Hypothalamus (tissue), 51 donors: ENCODE measurements at regions not wholly inside any gene's neighbourhood (a gene's known extent, or its start where the extent isn't known, plus 50 kb on each side); places are given as distances from the start of the nearest gene placed in this dataset.

Experiments used
- DNase-seq, 51 donors: peaks; one replicate each; lab custom pipeline; 2025; lab: John Stamatoyannopoulos, UW

DNA sequence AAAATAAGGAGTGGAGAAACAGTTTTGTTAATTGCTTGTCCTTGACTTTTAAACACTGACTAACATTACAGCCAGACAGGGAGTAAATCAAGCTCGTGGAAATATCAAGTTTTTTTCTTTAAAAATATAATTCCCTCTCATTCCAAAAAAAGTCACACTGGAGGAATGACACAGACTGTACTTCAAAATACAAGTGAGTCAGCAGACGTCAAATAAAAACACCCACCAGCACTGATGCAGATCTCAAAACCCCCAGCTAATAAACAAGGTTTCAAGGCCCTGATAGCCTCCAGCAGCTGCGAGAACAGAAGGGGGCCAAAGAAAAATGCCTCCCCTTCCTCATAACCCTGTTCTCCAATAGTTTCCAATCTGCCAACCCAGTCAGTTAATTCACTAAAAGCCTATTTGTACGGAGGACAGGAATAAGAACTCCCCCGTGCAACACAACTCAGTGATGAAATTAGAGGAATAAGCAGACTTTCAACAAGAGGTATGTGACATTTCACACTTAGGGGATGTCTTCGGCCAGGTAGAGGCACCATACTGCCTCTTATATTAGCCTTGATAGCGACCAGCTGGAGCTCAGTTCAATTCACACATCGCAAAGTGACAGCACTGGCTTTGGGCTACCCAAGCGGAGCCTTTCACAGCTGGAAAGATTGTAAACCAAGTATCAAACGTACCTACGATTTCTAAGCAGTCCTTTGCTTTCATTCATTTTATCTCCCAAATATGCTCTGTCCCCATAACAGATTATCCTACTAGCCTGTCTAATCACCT is 561.0 kb upstream of the KLF12 start:
- no peak for DNase-seq

DNA sequence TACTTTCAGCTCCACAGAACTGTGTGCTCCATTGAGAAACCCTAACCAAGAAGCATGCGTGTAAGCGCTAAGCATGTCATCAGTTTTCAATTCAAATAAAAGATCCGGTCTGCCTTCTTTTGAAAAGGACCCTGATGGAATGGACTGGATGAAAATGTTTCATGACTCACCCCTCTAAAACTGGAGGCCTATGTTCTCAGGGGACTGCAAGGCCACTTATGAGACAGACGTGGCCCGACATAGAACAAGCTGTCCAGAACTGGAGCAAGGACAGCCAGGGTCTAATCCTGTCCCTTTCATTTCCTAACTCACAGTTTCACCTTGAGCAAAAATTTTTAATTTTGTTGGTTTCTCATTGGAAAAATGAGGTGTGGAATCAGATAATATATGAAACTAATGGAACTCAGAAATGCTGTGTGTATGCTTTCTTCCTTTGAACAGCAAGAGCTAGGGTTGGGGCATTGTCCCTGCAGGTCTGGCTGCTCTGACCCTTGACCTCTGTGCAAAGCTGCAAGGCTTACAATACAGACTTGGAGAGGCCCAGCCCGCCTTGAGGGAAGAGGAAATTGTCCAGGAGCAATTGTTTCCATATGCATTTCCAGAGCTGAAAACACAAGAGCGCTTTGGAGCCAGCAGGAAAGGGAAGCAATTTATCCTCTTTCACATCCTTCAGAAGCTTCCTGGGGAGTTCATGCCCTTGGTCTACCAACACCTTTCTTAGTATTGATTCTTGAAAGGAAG is 553.4 kb upstream of the KLF12 start:
- no peak for DNase-seq

DNA sequence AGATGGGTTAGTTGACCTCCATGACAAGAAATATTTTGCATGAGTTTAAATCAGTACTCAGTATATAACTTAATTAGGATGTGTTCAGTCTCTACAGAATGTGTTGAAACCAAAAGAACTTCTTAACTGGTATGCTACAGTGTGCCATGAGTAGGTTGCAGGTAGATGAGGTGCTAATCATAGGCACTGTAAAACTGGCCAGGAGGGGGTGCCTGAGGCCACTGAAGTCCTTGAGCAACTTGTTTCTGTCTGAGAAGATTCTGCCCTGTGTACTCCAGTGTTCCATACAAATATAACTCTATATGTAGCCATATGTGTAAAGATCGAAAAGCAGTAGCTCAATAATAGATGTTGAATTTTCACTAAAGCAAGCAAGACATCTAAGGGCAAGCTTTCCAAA is 549.2 kb upstream of the KLF12 start:
- DNase-seq: no peak

DNA sequence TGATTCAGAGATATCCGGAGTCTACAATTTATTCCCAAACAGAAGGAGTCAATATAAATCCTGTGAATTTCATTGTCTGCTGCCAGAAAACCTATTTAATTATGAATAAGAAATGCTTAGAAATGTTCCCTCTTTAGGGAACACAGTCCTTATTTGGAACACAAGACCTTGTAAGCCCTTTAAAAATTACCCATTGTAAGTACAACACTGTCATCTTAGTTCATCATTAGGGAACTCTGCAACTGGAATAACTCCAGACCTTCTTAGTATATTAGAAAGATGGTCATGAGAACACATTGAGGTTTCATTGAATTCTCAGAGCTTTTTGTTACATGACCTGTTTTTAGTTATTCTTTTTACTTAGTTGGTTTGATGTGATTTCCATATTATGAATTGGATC is 548.5 kb upstream of the KLF12 start:
- DNase-seq: no peak

DNA sequence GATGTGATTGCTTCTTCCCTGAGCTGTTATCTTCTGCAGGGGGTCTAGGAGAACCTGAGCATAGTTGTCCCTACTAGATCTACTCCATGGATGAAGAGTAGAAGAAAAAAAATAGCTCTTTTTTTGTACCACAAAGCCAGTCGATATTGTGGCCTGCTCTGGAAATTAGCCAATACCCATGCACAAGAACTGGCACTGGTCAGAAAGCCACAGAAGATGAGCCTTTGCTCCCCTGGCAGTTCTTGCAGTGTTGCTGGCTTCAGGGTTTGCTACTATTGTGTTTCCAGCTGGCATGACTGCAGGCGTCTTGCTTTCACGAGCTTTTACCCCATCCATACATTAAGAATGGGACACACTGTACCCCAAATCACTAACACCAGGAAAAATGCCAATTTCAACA is 547.7 kb upstream of the KLF12 start:
- no peak for DNase-seq

DNA sequence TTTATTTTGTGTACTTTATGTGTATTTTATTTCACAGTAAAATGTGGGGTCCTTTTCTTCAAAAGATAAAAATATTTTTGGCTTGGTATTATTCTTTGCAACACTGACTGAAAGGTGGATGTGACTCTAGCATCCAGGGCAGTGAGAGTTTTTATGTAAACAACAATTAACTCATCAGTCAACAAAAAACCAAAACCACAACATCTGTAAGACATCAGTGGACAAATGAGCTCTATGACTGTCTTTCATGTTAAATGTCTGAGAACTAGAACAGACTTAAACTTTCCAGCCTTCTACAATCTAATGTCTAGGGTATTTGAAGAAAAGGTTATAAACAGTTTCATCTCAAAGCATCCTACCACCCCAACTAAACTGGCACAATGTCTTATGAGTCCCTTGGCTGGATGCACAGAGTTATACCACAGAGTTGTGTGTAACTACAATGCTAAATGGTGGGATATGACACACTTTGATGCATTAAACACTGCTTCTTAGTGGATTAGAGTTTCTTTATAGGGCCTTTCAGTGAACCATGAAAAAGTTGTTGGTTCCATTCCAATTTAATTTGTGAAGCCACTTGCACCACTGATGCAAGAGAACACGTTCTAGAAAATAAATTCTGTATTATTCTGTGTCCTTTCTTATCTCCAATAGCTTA is 544.2 kb upstream of the KLF12 start:
- no peak for DNase-seq

DNA sequence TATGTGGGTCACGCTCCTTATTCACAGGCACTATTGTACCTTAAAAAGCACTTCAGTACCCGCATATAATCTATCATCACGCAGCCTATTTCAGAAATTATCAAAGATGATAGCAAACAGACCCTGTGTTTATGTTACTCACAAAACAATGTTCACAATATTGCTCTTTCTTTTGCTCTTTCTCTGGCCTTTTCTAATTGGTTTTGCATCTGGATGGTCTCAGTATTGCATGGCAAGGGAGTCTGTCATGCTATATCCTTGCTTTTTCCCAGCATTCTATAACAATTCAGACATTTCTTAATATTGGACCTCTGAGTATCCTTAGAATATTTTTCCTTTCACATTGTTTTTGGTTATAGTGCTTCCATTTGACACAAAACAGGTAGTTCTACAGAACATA is 541.8 kb upstream of the KLF12 start:
- no peak for DNase-seq

DNA sequence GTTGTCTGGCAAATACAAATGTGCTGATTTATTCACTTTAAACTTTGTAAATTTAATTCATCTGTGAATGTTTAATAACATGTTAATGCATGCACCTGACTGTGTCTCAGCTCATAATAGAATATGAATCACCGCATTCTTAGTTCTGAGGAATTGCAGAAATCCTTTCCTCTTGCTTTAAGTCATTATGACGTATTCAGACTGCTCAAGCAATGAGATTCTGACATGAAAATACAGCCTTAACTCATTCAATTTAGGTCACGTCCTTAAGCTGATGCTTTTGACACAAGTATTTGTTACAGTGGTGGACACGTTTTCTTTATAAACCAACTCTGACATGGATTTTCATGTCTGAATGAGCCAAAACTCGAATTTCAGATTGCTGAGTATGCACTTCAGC is 541.0 kb upstream of the KLF12 start:
- no peak for DNase-seq

DNA sequence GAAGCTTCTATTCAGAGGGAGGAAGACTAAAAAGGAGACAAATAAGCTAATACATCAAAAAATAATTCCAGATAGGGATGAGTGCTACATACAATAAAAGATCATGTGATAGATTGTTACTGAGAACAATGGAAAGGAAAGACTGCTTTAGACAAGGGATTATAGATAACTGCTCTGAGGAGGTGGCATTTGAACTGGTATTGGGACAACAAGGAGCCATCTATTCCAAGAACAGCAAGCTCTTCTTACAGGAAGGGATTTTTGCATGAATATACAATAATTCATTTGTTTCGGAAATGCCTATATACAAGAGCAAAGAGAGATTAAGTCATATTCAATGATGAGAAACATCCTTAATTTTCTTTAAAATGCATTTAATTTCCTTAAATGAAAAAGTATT is 540.5 kb upstream of the KLF12 start:
- DNase-seq: no peak

DNA sequence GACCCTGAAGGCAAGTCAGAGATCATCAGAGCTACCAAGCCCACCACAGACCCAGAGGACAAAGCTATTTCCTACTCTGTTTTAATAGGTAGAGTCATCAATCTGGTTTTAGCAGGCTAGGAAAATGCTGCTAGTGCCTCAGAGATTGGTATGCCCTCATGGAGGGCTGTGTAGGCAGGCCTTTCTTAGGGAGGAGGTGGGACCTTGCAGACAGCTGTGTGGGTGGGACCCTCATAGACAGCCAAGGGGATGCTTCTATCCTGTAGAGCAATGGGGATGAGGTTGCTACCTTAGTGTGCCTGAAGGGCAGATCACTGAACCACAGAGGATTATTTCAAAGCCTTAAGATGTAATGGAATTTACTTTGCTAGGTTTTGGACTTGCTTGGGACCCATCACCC is 534.9 kb upstream of the KLF12 start:
- no peak for DNase-seq

DNA sequence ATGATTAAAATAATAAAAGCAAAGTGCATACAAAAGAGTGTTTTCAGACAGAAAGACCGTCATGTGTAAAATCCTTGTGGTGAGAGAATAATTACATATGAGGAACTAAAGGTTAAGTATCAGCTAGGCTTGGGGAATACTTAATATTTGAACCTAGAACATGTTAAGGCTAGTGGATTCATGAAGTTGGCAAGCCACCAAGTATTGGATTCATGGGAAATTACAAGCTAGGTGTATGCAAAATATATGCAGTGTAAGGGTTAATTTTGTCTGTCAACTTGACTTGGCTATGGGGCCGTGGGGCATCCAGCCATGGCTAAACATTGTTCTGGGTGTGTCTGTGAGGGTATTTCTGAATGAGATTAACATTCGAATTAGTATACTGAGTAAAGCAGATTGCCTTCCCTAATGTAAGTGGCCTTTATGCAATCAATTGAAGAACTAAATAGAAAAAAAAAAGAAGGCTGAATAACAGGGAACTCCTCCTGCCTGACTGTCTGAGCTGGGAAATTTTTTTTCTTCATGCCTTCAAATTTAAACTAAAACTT is 533.5 kb upstream of the KLF12 start:
- no peak for DNase-seq

DNA sequence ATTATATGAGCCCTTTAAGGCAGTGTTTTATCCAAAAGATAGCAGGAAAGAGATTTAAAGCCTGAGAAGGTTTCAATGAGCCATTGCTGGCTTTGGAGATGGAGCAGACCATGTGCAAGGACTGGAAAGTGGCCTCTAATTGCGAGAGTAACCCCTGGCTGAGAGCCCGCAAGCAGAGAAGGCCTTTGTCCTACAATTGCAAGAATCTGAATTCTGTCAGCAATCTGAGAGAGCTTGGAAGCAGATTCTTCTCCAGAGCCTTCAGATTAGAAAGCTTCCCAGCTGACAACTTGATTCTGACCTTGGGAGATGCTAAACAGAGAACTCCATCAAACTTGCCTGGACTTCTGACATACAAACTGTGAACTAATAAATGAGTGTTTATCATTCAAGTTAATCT is 528.7 kb upstream of the KLF12 start:
- no peak for DNase-seq

DNA sequence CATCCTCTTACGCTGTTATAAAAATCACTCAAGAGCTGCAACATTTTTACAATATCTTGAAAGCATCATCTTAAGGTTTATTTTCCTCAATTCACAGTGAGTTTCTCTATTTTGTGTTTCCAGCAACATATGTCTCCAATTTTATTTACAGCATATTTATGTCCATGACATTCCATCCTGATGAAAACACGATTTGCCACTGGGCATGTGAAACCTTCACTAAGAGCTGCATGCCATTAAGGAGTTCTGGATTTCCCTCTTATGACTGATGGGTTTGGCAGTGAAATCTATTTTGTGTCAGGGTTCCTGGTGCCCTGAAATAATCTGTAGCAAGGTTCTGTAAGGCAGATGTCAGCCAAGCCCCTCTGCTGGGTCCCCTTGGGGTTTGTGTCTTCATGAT is 527.6 kb upstream of the KLF12 start:
- no peak for DNase-seq

DNA sequence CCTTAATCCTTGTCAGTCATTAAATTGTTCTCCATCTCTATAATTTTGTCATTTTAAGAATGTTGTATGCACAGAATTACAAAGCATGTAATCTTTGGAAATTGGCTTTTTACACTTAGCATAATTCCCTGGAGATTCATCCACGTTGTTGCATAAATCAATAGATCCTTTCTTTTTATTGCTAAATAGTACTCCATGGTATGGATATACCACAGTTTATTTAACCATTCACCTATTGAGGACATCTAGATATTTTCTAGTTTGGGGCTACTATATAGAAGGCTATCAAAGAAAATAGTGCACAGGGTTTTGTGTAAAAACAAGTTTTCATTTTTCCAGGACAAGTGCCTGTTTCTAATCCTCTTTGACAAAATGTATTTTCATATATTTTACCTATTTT is 523.6 kb upstream of the KLF12 start:
- DNase-seq: no peak

DNA sequence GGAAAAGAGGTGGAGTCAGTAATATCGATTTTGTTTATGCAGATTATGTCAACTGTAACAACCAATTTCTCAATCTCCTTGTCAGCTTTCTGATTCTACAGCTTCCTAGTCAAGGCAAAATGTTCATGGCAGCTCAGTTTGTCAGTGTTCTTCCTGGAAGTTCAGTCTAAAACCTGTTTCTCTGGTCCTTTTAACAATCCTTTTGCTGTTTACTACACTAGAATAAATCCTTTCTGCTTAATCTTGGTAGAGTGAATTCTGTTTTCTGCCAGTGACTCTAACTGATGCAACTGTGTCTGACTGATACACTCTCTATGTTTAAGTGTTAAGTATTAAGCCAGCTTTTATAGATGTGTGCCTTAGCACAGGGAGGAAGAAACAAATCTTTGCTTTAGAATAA is 516.9 kb upstream of the KLF12 start:
- DNase-seq: no peak

DNA sequence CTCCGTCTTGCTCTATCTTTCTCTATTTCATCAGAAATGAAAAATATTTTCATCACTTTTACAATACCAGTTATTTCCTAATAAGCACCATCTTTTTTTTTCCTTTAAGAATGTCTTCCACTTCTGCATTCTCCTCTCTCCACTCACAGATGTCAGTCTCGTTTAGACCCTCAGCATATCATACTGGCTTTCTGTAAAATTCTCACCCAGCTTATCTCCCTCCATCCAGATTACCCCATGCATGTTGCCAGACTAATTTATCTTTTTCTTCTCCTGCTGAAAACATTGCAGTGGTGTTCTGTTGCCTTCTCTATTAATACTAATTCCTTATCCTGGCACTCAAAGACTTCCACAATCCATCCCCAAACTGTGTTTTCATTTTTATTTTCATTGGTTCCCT is 513.8 kb upstream of the KLF12 start:
- DNase-seq: no peak

DNA sequence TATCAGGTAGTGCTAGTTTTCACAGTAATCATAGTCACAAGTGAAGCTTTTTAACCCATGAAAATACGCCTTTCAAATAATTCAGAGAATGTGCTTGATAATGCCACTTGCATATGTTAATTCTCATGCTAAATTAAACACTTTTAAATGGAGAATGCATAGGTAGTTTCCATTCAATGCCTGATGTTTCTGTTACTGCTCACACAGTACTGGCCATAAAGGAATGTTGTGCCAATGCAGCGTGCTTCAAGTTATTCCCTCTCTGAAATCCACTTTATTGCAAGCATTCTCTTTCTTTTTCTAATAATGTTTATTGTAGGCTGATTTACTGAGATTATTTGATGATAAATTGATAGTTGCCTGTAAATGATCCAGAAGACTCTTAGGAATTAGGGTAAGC is 513.0 kb upstream of the KLF12 start:
- no peak for DNase-seq

DNA sequence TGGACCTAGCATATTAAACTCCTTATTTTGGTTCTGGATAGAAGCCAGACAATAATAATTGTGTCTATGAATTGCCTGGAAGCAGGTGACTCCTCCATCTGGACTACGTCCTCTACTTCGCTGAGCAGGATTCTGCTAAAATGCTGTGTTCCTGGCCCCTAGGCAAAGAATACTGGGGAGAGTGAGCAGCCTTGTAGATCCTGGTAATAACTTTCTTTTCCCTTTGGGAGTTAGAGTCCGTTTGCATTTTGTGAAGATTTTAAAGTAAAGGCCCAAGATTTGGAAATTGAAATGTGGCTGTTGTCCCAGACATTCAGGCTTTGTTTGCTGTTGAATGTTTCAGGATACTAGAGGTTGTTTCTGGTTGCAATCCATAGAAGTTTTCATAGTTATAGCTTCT is 511.9 kb upstream of the KLF12 start:
- no peak for DNase-seq

DNA sequence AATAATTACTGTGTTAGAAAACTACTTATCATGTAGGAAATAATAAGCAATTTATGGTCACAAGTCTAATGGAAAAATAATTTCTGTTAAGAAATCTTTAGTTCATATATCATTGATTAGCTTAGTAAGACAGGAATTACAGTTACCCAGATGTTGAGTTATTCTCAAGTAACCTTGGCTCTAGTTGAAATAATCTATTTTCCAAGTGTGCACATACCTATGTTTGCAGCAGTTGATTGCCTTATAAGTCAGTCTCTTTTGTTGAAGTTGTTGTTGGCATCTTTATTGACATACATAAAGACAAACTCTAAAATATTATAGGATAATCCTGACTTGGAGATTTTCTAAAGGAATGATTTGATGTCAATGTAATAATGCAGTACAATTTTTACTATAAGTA is 511.4 kb upstream of the KLF12 start:
- no peak for DNase-seq

DNA sequence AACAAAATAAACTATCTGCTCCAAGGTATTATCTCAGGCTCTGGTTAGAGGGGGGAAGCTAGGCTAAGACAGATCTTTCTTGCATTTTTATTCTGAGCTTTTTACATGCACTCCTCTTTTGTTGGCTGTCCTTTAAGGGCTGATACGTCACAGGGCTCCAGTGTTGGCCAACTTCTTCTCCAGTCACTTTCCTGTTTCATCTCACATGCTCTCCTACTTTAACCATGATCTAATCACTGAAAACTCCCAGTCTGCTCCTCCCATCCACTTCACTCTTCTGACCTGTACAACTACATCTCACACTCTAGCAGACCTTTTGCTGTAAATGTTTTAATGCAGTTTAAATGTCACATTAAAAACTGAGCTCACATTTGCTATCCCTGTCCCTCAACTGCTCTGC is 510.0 kb upstream of the KLF12 start:
- no peak for DNase-seq

DNA sequence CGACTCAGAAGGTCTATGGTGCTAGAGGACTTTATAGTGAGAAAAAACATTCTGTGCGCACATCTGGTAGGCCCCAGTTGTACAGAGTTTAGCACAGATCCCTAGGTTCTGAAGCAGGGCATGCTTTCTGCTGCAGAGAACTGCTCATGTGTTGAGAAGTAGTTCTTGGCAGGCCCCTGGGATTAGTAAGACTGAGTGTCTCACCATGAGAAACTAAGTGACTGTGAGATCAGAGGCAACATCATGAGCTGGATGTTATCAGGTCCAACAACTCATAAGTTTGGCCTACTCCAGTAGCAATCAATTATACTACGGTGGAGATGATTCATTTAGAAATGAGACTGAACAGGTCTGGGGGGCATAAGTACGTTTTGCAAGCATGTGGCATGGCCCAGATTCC is 507.4 kb upstream of the KLF12 start:
- DNase-seq: no peak

DNA sequence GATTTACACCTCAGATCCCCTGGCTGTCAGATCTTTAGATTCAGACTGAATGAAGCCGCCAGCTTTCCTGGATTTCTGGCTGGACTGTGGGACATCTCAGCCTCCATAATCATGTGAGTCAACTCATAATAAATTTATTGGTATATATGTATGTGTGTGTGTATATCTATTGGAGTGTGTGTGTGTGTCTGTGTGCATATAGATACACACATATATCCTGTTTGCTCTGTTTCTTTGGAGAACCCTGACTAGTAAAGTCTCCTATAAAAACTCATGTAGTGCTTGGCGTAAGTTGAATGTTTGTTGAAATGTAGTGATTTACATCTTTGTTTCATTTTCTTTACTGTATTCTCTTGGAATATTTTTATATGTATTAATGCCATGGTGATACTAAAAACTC is 499.5 kb upstream of the KLF12 start:
- no peak for DNase-seq
